B cell (primary cell): ENCODE measurements at regions not wholly inside any gene's neighbourhood (a gene's known extent, or its start where the extent isn't known, plus 50 kb on each side); places are given as distances from the start of the nearest gene placed in this dataset.

Source experiments
- CTCF ChIP-seq: fragments of 200-600 bp; IDR thresholded peaks from one replicate; pipeline ENCODE4 v1.8.0; 2022; ENCODE audit warnings: antibody characterized with exemption, mild to moderate bottlenecking
- EZH2 ChIP-seq: IDR thresholded peaks from 2 replicates; pipeline ENCODE4 v1.6.1; 2012; ENCODE audit warnings: borderline replicate concordance, low read depth, mild to moderate bottlenecking, moderate library complexity, low read length; ENCODE audit not compliant: insufficient read depth, poor library complexity, severe bottlenecking

- TF ChIP-seq CTCF, result no peak
- TF ChIP-seq EZH2, result no peak
Measured at GRCh38 chr10:129033790-129034272, 433.2 kb upstream of the MGMT start.
